ENCODE measurements at regions not wholly inside any gene's neighbourhood (a gene's known extent, or its start where the extent isn't known, plus 50 kb on each side); places are given as distances from the start of the nearest gene placed in this dataset.

GRCh38 chr18:46256078-46256477, 151.9 kb downstream of the HAUS1 start:
- Histone ChIP-seq H3K36me3 (peaks cover 0 to 32% (median 10%) of the 10 kb centered on the region in 6 donors), H3K4me3 (no peak overlapping the region), H3K4me1 (peaks cover under 1 to 21% (median 6%) of the 10 kb centered on the region in 6 donors), H3K27me3 (replicated peaks in 1 of 7) (no peaks in the 10 kb centered on the region), H3K27ac (no peak overlapping the region), H3K9me3 (no peaks in the 10 kb centered on the region)
- WGBS, 5 donors = 91 to 100% (median 94%) methylated on average over 1 of the region's 1 CpG
- TF ChIP-seq CTCF (IDR thresholded peaks at IDR 0.05 in 8 of 11, conservative IDR thresholded peaks at IDR 0.05 in 3 of 11) = no peak
- no peak for TF ChIP-seq POLR2A (IDR thresholded peaks at IDR 0.05)
- no peak for TF ChIP-seq POLR2AphosphoS5 (IDR thresholded peaks at IDR 0.05)
- no peak for DNase-seq
- intact Hi-C loops (cut with DNase I; ENCODE audit: low total_unique reads) = no loop called here

- no peak overlapping the region for H3K4me3 ChIP-seq
- no peak overlapping the region for H3K27ac ChIP-seq
- no peak for DNase-seq
- 96 to 98% (median 97%) methylated on average over 3 of the region's 3 CpGs for WGBS, 5 donors
- intact Hi-C loops (cut with DNase I; ENCODE audit: low total_unique reads) = no loop called here
- H3K36me3 ChIP-seq = peaks cover 0 to 37% (median 10%) of the 10 kb centered on the region in 6 donors
- no peak for TF ChIP-seq CTCF (IDR thresholded peaks at IDR 0.05 in 8 of 11, conservative IDR thresholded peaks at IDR 0.05 in 3 of 11)
- TF ChIP-seq POLR2A (IDR thresholded peaks at IDR 0.05) = no peak
- no peak for TF ChIP-seq POLR2AphosphoS5 (IDR thresholded peaks at IDR 0.05)
- peaks cover 0 to 15% (median 0%) of the 10 kb centered on the region in 6 donors for H3K4me1 ChIP-seq
- no peaks in the 10 kb centered on the region for H3K27me3 ChIP-seq (replicated peaks in 1 of 7)
- H3K9me3 ChIP-seq = no peaks in the 10 kb centered on the region
Observed at GRCh38 chr18:46257366-46257765, 153.2 kb downstream of the HAUS1 start.

- no peak for TF ChIP-seq POLR2A (IDR thresholded peaks at IDR 0.05)
- TF ChIP-seq POLR2AphosphoS5 (IDR thresholded peaks at IDR 0.05) = no peak
- no peak for TF ChIP-seq CTCF (IDR thresholded peaks at IDR 0.05 in 8 of 11, conservative IDR thresholded peaks at IDR 0.05 in 3 of 11)
- no peak overlapping the region for H3K27ac ChIP-seq
- peaks cover 0 to 29% (median 4%) of the 10 kb centered on the region in 6 donors for H3K4me1 ChIP-seq
- WGBS, 5 donors = 90 to 96% (median 93%) methylated on average over 4 of the region's 4 CpGs
- no peak overlapping the region for H3K4me3 ChIP-seq
- DNase-seq = no peak
- H3K9me3 ChIP-seq = no peaks in the 10 kb centered on the region
- H3K36me3 ChIP-seq = peaks cover 0 to 48% (median 23%) of the 10 kb centered on the region in 6 donors
- intact Hi-C loops (cut with DNase I; ENCODE audit: low total_unique reads) = no loop called here
- no peaks in the 10 kb centered on the region for H3K27me3 ChIP-seq (replicated peaks in 1 of 7)
Observed at GRCh38 chr18:46260016-46260878, 156.1 kb downstream of the HAUS1 start.

GRCh38 chr18:46260879-46261143, 156.6 kb downstream of the HAUS1 start:
- peaks cover 0 to 47% (median 26%) of the 10 kb centered on the region in 6 donors for H3K36me3 ChIP-seq
- intact Hi-C loops (cut with DNase I; ENCODE audit: low total_unique reads) = no loop called here
- peaks cover 0 to 29% (median 4%) of the 10 kb centered on the region in 6 donors for H3K4me1 ChIP-seq
- H3K27ac ChIP-seq = no peak overlapping the region
- TF ChIP-seq CTCF (IDR thresholded peaks at IDR 0.05 in 8 of 11, conservative IDR thresholded peaks at IDR 0.05 in 3 of 11) (no peak), POLR2AphosphoS5 (IDR thresholded peaks at IDR 0.05) (no peak), POLR2A (IDR thresholded peaks at IDR 0.05) (no peak)
- no peak for DNase-seq
- H3K4me3 ChIP-seq = no peak overlapping the region
- no peaks in the 10 kb centered on the region for H3K9me3 ChIP-seq
- WGBS, 5 donors = 92 to 97% (median 94%) methylated on average over 3 of the region's 3 CpGs
- no peaks in the 10 kb centered on the region for H3K27me3 ChIP-seq (replicated peaks in 1 of 7)

Measured in spleen (tissue), 11 donors.